Activated CD4-positive, alpha-beta memory T cell treated with anti-CD3 and anti-CD28 coated beads for 36 hours (primary cell): ENCODE measurements at regions not wholly inside any gene's neighbourhood (a gene's known extent, or its start where the extent isn't known, plus 50 kb on each side); places are given as distances from the start of the nearest gene placed in this dataset.
"Not testable (repeated sequence)": the region's sequence is repeated elsewhere in the genome, so short reads cannot be mapped to it uniquely, and the experiment has no call there.

ENCODE experiments used
- CTCF ChIA-PET: fragments of 350-600 bp; sonication (Branson Sonifier 250); formaldehyde crosslinking; loops from one replicate; lab custom pipeline; 2021; ENCODE audit warnings: antibody characterized with exemption, inconsistent platforms; lab: Charles Lee
- POLR2A ChIA-PET: fragments of 350-600 bp; sonication (Branson Sonifier 250); formaldehyde crosslinking; loops from one replicate; lab custom pipeline; 2021; ENCODE audit warnings: antibody characterized with exemption; lab: Charles Lee
- DNase-seq: peaks from one replicate; pipeline ENCODE4 v3.0.0-alpha.2; 2020
- H3K27ac Mint-ChIP-seq: one replicate; pipeline ENCODE4 v1.8.0; 2021; ENCODE audit warnings: mixed read lengths
- H3K27me3 Mint-ChIP-seq: one replicate; pipeline ENCODE4 v1.8.0; 2021; ENCODE audit warnings: mixed read lengths
- H3K36me3 Mint-ChIP-seq: one replicate; pipeline ENCODE4 v1.8.0; 2021; ENCODE audit warnings: mixed read lengths
- H3K4me1 Mint-ChIP-seq: one replicate; pipeline ENCODE4 v1.8.0; 2021; ENCODE audit warnings: low read depth, mixed read lengths
- H3K4me3 Mint-ChIP-seq: one replicate; pipeline ENCODE4 v1.8.0; 2021; ENCODE audit warnings: mild to moderate bottlenecking, mixed read lengths
- H3K9me3 Mint-ChIP-seq: one replicate; pipeline ENCODE4 v1.8.0; 2021; ENCODE audit warnings: mixed read lengths
- intact Hi-C: fragments of 100-400 bp; cut with micrococcal nuclease; formaldehyde crosslinking; loops from one replicate; pipeline ENCODE4 v1.15.1; 2023

GRCh38 chr20:1845163-1845523 lies 50.1 kb upstream of the SIRPA start:
- H3K27me3 Mint-ChIP-seq, result peaks cover 8% of the 10 kb centered on the region
- no peak overlapping the region for H3K4me3 Mint-ChIP-seq
- DNase-seq, result no peak
- peaks cover 7% of the 10 kb centered on the region for H3K9me3 Mint-ChIP-seq
- H3K36me3 Mint-ChIP-seq, result no peaks in the 10 kb centered on the region
- CTCF ChIA-PET, result no interaction called here
- H3K27ac Mint-ChIP-seq, result no peak overlapping the region
- POLR2A ChIA-PET, result no interaction called here
- intact Hi-C loops, result no loop called here
- peaks cover 18% of the 10 kb centered on the region for H3K4me1 Mint-ChIP-seq

- Mint-ChIP-seq H3K4me1 (peaks cover 18% of the 10 kb centered on the region), H3K4me3 (no peak overlapping the region), H3K27ac (no peak overlapping the region), H3K36me3 (no peaks in the 10 kb centered on the region), H3K9me3 (peaks cover 7% of the 10 kb centered on the region), H3K27me3 (peaks cover 8% of the 10 kb centered on the region)
- CTCF ChIA-PET, result no interaction called here
- intact Hi-C loops, result no loop called here
- DNase-seq, result peak; percentile 81
- POLR2A ChIA-PET, result no interaction called here
Observed at GRCh38 chr20:1844325-1845162, 50.7 kb upstream of the SIRPA start.

- peak; percentile 55 for DNase-seq
- ChIA-PET CTCF (interaction anchor here (0.6 kb wide), 1 partner anchor 41 kb away, joined by 3 read pairs; no protein-coding TSS in a partner anchor), POLR2A (no interaction called here)
- Mint-ChIP-seq H3K9me3 (peaks cover 5% of the 10 kb centered on the region), H3K27me3 (peaks cover 4% of the 10 kb centered on the region), H3K4me3 (no peak overlapping the region), H3K36me3 (no peaks in the 10 kb centered on the region), H3K4me1 (peaks cover 18% of the 10 kb centered on the region), H3K27ac (no peak overlapping the region)
- intact Hi-C loops, result no loop called here
Observed at GRCh38 chr20:1842281-1842680, 52.9 kb upstream of the SIRPA start.

DNA sequence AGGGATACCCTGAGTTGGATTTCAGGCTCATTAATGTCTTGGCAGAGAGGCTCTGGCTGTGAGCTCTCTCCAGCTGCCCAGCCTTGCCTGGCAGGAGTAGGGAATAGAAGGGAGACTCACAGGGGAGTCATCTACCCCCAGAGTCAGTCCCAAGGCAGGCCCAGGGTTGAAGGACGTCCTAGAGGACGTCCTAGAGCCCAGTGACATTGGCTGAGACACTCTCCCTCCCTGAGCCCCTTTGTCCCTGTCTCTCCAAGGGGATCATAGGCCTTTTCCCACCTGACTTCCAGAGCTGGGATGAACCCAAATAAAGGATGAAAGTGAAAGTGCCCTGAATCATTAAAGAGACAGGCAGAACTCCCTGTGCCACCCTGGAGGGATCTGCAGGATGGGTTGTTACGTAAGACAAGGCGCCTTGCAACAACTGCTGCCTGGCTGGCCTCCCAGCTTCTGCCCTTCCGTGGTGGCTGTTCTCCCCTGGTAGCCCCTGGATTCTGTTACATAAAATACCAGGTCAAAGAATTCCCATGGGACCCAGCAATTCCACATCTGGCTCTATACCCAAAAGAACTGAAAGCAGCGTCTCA lies 53.6 kb upstream of the SIRPA start:
- no peak for DNase-seq
- no peak overlapping the region for H3K27ac Mint-ChIP-seq
- ChIA-PET POLR2A (no interaction called here), CTCF (no interaction called here)
- no peak overlapping the region for H3K4me3 Mint-ChIP-seq
- intact Hi-C loops, result no loop called here
- H3K36me3 Mint-ChIP-seq, result no peaks in the 10 kb centered on the region
- H3K27me3 Mint-ChIP-seq, result peaks cover 8% of the 10 kb centered on the region
- H3K4me1 Mint-ChIP-seq, result peaks cover 18% of the 10 kb centered on the region
- peaks cover under 1% of the 10 kb centered on the region for H3K9me3 Mint-ChIP-seq

- ChIA-PET POLR2A (no interaction called here), CTCF (no interaction called here)
- no peak overlapping the region for H3K27ac Mint-ChIP-seq
- H3K9me3 Mint-ChIP-seq, result no peaks in the 10 kb centered on the region
- H3K4me1 Mint-ChIP-seq, result peaks cover 18% of the 10 kb centered on the region
- no peak for DNase-seq
- H3K36me3 Mint-ChIP-seq, result no peaks in the 10 kb centered on the region
- peaks cover 12% of the 10 kb centered on the region for H3K27me3 Mint-ChIP-seq
- intact Hi-C loops, result no loop called here
- no peak overlapping the region for H3K4me3 Mint-ChIP-seq
Observed at GRCh38 chr20:1840817-1841553, 54.2 kb upstream of the SIRPA start.

GRCh38 chr20:1839376-1840317 lies 55.6 kb upstream of the SIRPA start:
- H3K9me3 Mint-ChIP-seq, H3K4me3 Mint-ChIP-seq, DNase-seq, CTCF ChIA-PET, H3K36me3 Mint-ChIP-seq, intact Hi-C loops, H3K27ac Mint-ChIP-seq: not testable (repeated sequence)
- Mint-ChIP-seq H3K27me3 (peaks cover 12% of the 10 kb centered on the region), H3K4me1 (peaks cover 11% of the 10 kb centered on the region)
- POLR2A ChIA-PET, result interaction anchor here (0.7 kb wide), 1 partner anchor 39 kb away, joined by 3 read pairs; no protein-coding TSS in a partner anchor

DNA sequence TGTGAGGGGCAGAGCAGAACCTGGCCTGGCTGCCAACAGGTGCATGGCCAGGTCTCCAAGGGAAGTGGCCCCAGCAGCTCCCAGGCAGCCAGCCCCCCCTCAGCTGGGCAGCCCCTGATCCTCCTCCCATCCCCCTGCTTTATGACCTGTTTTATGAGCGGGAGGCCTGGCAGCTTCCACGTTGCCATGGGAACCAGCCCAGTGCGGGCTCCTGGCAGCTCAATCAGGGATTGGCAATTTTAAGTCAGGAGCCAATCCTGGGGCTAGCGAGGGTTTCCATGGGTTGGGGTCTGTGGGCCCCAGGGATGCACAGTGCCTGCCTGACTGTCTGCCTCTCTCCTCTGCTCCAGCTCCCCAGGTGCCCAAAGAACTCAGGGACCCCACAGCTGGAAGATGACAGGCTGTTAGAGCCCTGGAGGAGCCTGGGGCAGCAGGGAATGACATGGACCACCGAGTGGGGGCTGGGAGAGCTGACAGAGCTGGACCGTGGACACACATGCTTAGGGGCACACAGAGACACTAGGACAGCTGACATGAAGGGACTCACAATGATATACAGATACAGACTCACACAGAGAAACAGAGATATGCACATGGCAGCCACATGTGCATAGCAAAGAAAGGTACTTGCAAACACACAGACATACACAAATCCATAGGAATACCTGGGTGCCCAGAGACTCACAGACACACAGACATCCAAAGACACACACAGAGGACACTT lies 56.5 kb upstream of the SIRPA start:
- no peak overlapping the region for H3K27ac Mint-ChIP-seq
- ChIA-PET CTCF (no interaction called here), POLR2A (no interaction called here)
- no peaks in the 10 kb centered on the region for H3K9me3 Mint-ChIP-seq
- H3K36me3 Mint-ChIP-seq, result no peaks in the 10 kb centered on the region
- peaks cover 8% of the 10 kb centered on the region for H3K4me1 Mint-ChIP-seq
- intact Hi-C loops, result no loop called here
- H3K27me3 Mint-ChIP-seq, result peaks cover 12% of the 10 kb centered on the region
- no peak overlapping the region for H3K4me3 Mint-ChIP-seq
- DNase-seq, result no peak

GRCh38 chr20:1835186-1836035 lies 59.8 kb upstream of the SIRPA start:
- ChIA-PET POLR2A (no interaction called here), CTCF (no interaction called here)
- intact Hi-C loops, result no loop called here
- H3K27me3 Mint-ChIP-seq, result peaks cover 14% of the 10 kb centered on the region
- DNase-seq, result no peak
- no peak overlapping the region for H3K27ac Mint-ChIP-seq
- no peaks in the 10 kb centered on the region for H3K9me3 Mint-ChIP-seq
- H3K4me3 Mint-ChIP-seq, result no peak overlapping the region
- H3K36me3 Mint-ChIP-seq, result no peaks in the 10 kb centered on the region
- no peaks in the 10 kb centered on the region for H3K4me1 Mint-ChIP-seq

DNA sequence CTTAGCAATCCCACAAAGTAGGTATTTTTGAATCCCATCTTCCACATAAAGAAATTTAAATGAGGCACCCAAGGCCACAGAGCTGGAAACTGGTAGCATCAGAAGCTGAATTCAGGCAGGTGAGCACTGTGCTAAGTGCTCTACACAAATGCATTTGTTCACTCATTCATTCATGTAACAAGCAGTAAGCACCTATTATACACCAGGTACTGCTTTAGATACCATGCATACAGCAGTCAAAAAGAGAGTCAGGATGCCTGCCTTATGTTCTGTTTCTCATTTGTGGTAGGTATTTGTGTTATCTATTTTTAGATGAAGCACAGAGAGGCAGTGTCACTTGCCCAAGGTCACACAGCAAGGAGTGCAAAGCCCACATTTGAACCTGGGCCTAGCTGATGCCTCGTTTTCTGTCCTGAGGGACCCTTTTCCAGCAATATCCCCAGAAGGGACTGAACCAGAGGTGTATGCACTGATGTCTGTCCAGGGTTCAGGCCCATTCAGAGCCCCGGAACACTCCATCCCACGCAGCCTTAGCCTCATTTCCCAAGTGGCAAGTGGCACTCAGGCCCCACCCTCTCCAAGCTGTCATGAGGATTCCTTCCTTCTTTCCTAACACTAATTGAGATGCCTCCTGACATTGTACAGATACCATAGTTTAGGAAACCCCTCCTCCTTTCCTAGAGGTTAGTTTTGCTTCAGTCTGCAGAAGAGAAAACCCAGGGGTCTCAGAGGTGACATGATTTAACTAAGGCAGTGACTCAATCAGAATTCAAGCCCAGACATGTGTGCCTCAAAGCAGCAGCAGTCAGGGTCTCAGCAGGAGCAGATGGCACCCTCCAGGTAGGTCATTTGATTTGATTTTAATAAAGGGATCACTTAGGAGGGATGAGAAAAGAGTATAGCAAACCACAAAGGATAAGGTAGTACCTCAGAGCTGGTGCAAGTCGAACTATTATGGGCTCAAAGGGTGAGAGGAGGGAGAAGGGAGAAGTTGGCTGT lies 61.2 kb upstream of the SIRPA start:
- H3K4me1 Mint-ChIP-seq, result no peaks in the 10 kb centered on the region
- ChIA-PET POLR2A (no interaction called here), CTCF (no interaction called here)

GRCh38 chr20:1833216-1833615 lies 62.0 kb upstream of the SIRPA start:
- H3K36me3 Mint-ChIP-seq, result no peaks in the 10 kb centered on the region
- H3K27me3 Mint-ChIP-seq, result peaks cover 17% of the 10 kb centered on the region
- DNase-seq, result no peak
- H3K4me1 Mint-ChIP-seq, result no peaks in the 10 kb centered on the region
- no peak overlapping the region for H3K4me3 Mint-ChIP-seq
- intact Hi-C loops, result no loop called here
- H3K9me3 Mint-ChIP-seq, result no peaks in the 10 kb centered on the region
- H3K27ac Mint-ChIP-seq, result no peak overlapping the region
- CTCF ChIA-PET, result no interaction called here
- POLR2A ChIA-PET, result no interaction called here

More for the DNA sequence above, 61.2 kb upstream of the SIRPA start:
- Mint-ChIP-seq H3K36me3 (no peaks in the 10 kb centered on the region), H3K9me3 (no peaks in the 10 kb centered on the region), H3K27ac (no peak overlapping the region), H3K4me3 (no peak overlapping the region), H3K27me3 (peaks cover 18% of the 10 kb centered on the region)
- no peak for DNase-seq
- intact Hi-C loops, result no loop called here
